ENCODE measurements at regions not wholly inside any gene's neighbourhood (a gene's known extent, or its start where the extent isn't known, plus 50 kb on each side); places are given as distances from the start of the nearest gene placed in this dataset.

- TF ChIP-seq ARNT (IDR thresholded peaks at IDR 0.05) (no peak), SP1 (IDR thresholded peaks at IDR 0.05) (no peak), PKNOX1 (IDR thresholded peaks at IDR 0.05) (no peak), FOXA1 (IDR thresholded peaks at IDR 0.05) (no peak), ZNF384 (IDR thresholded peaks at IDR 0.05) (no peak), LEF1 (IDR thresholded peaks at IDR 0.05; ENCODE audit: borderline replicate concordance) (no peak), NFRKB (IDR thresholded peaks at IDR 0.05) (no peak), FOXK2 (IDR thresholded peaks at IDR 0.05) (no peak), BHLHE40 (IDR thresholded peaks at IDR 0.05; ENCODE audit: borderline replicate concordance) (no peak), TARDBP (IDR thresholded peaks at IDR 0.05) (no peak), ELF4 (IDR thresholded peaks at IDR 0.05) (no peak), SUZ12 (IDR thresholded peaks at IDR 0.05) (no peak), L3MBTL2 (conservative IDR thresholded peaks at IDR 0.05) (no peak), FOXM1 (IDR thresholded peaks at IDR 0.05; ENCODE audit: borderline replicate concordance) (no peak), HDGF (IDR thresholded peaks at IDR 0.05; ENCODE audit: borderline replicate concordance) (no peak), CTBP1 (IDR thresholded peaks at IDR 0.05; ENCODE audit: borderline replicate concordance) (no peak)
- CTCF ChIA-PET = no interaction called here
- no peak for DNase-seq (ENCODE audit: extremely low spot score)
- POLR2A ChIA-PET = no interaction called here
These were observed 97.4 kb downstream of the BANF2 start for GRCh38 chr20:17797161-17797560.

- ChIA-PET CTCF (no interaction called here), POLR2A (no interaction called here)
- DNase-seq (ENCODE audit: extremely low spot score) = no peak
- TF ChIP-seq L3MBTL2 (conservative IDR thresholded peaks at IDR 0.05) (no peak), CTBP1 (IDR thresholded peaks at IDR 0.05; ENCODE audit: borderline replicate concordance) (no peak), SUZ12 (IDR thresholded peaks at IDR 0.05) (no peak), FOXK2 (IDR thresholded peaks at IDR 0.05) (no peak), LEF1 (IDR thresholded peaks at IDR 0.05; ENCODE audit: borderline replicate concordance) (no peak), NFRKB (IDR thresholded peaks at IDR 0.05) (no peak), ARNT (IDR thresholded peaks at IDR 0.05) (no peak), BHLHE40 (IDR thresholded peaks at IDR 0.05; ENCODE audit: borderline replicate concordance) (no peak), FOXA1 (IDR thresholded peaks at IDR 0.05) (no peak), HDGF (IDR thresholded peaks at IDR 0.05; ENCODE audit: borderline replicate concordance) (no peak), ZNF384 (IDR thresholded peaks at IDR 0.05) (no peak), ELF4 (IDR thresholded peaks at IDR 0.05) (no peak), FOXM1 (IDR thresholded peaks at IDR 0.05; ENCODE audit: borderline replicate concordance) (no peak), SP1 (IDR thresholded peaks at IDR 0.05) (no peak), TARDBP (IDR thresholded peaks at IDR 0.05) (no peak), PKNOX1 (IDR thresholded peaks at IDR 0.05) (no peak)
These were observed 96.4 kb downstream of the BANF2 start for GRCh38 chr20:17796091-17796563.

- POLR2A ChIA-PET = no interaction called here
- TF ChIP-seq FOXM1 (IDR thresholded peaks at IDR 0.05; ENCODE audit: borderline replicate concordance) (no peak), L3MBTL2 (conservative IDR thresholded peaks at IDR 0.05) (no peak), FOXK2 (IDR thresholded peaks at IDR 0.05) (no peak), LEF1 (IDR thresholded peaks at IDR 0.05; ENCODE audit: borderline replicate concordance) (no peak), CTBP1 (IDR thresholded peaks at IDR 0.05; ENCODE audit: borderline replicate concordance) (no peak), SP1 (IDR thresholded peaks at IDR 0.05) (no peak), HDGF (IDR thresholded peaks at IDR 0.05; ENCODE audit: borderline replicate concordance) (no peak), NFRKB (IDR thresholded peaks at IDR 0.05) (no peak), SUZ12 (IDR thresholded peaks at IDR 0.05) (no peak), PKNOX1 (IDR thresholded peaks at IDR 0.05) (no peak), FOXA1 (IDR thresholded peaks at IDR 0.05) (no peak), ARNT (IDR thresholded peaks at IDR 0.05) (no peak)
- CTCF ChIA-PET = no interaction called here
- no peak for DNase-seq (ENCODE audit: extremely low spot score)
These were observed 95.8 kb downstream of the BANF2 start for GRCh38 chr20:17795501-17796071.

GRCh38 chr20:17795003-17795402, 95.2 kb downstream of the BANF2 start:
- ChIA-PET CTCF (no interaction called here), POLR2A (no interaction called here)
- no peak for TF ChIP-seq L3MBTL2 (conservative IDR thresholded peaks at IDR 0.05)
- no peak for TF ChIP-seq FOXK2 (IDR thresholded peaks at IDR 0.05)
- TF ChIP-seq CTBP1 (IDR thresholded peaks at IDR 0.05; ENCODE audit: borderline replicate concordance) = no peak
- no peak for TF ChIP-seq HDGF (IDR thresholded peaks at IDR 0.05; ENCODE audit: borderline replicate concordance)
- DNase-seq (ENCODE audit: extremely low spot score) = no peak

- ChIA-PET POLR2A (no interaction called here), CTCF (no interaction called here)
- no peak for DNase-seq (ENCODE audit: extremely low spot score)
- no peak for TF ChIP-seq L3MBTL2 (conservative IDR thresholded peaks at IDR 0.05)
These were observed 94.6 kb downstream of the BANF2 start for GRCh38 chr20:17794400-17794799.

- no peak for TF ChIP-seq ARNT (IDR thresholded peaks at IDR 0.05)
- DNase-seq (ENCODE audit: extremely low spot score) = no peak
- ChIA-PET CTCF (no interaction called here), POLR2A (no interaction called here)
These were observed 94.2 kb downstream of the BANF2 start for GRCh38 chr20:17793986-17794385.

- POLR2A ChIA-PET = no interaction called here
- no peak for DNase-seq (ENCODE audit: extremely low spot score)
- CTCF ChIA-PET = no interaction called here
- no peak for TF ChIP-seq L3MBTL2 (conservative IDR thresholded peaks at IDR 0.05)
- TF ChIP-seq PKNOX1 (IDR thresholded peaks at IDR 0.05) = no peak
- TF ChIP-seq TARDBP (IDR thresholded peaks at IDR 0.05) = no peak
- TF ChIP-seq ARNT (IDR thresholded peaks at IDR 0.05) = no peak
- TF ChIP-seq ELF4 (IDR thresholded peaks at IDR 0.05) = no peak
- TF ChIP-seq BHLHE40 (IDR thresholded peaks at IDR 0.05; ENCODE audit: borderline replicate concordance) = no peak
- no peak for TF ChIP-seq SP1 (IDR thresholded peaks at IDR 0.05)
- no peak for TF ChIP-seq CTBP1 (IDR thresholded peaks at IDR 0.05; ENCODE audit: borderline replicate concordance)
- no peak for TF ChIP-seq FOXA1 (IDR thresholded peaks at IDR 0.05)
- TF ChIP-seq LEF1 (IDR thresholded peaks at IDR 0.05; ENCODE audit: borderline replicate concordance) = no peak
These were observed 90.5 kb downstream of the BANF2 start for GRCh38 chr20:17790296-17790695.

All from HEK293T (cell line).